22Rv1 (cell line): ENCODE measurements at regions not wholly inside any gene's neighbourhood (a gene's known extent, or its start where the extent isn't known, plus 50 kb on each side); places are given as distances from the start of the nearest gene placed in this dataset.
A peak's percentile ranks its signal among the peaks of the same experiment; 100 is the strongest.
"Not testable (repeated sequence)": the region's sequence is repeated elsewhere in the genome, so short reads cannot be mapped to it uniquely, and the experiment has no call there.

Experiments
- H3K27ac ChIP-seq: fragments of 450-650 bp; 2 replicates; pipeline ENCODE4 v1.5.1; 2017
- ZFX ChIP-seq: fragments of 450-650 bp; IDR thresholded peaks from 2 replicates; pipeline ENCODE4 v1.6.1; 2017; ENCODE audit warnings: antibody characterized with exemption, borderline replicate concordance
- TF ChIP-seq, protein P1 (sequence below): fragments of 450-650 bp; IDR thresholded peaks from 2 replicates; pipeline ENCODE4 v1.5.1; 2017; ENCODE audit warnings: mild to moderate bottlenecking

DNA sequence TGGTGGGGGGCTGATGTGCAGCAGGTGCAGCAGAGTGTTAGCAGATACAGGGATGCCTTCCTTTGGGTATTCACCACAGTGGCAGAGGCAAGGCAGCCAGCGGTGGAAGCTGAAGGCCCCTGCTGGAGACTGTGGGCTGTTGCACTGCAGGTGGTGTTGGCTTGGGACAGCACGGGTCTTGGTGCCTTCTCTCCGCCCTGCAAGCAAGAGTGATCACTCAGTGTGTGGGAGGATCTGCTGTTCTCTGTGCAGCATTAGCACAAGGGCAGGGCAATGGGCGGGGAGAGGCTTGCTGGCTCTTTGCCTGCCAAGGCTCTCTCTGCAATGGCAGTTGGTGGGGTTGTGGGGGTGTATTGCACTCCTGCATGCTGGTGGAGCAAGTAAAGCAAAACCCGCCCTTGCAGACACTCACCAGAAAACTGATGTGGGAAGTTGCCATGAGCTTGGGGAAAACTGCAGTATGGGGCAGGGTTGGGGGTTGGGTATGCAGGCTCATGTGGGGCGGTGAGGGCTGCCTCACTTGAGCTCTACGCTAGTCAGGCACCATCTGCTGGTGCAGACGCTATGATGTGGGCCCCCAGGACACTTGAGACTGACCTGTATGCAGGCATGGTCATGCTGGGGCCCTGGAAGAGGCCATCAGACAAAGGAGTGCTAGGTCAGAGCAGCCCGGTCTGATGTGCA is 820.8 kb upstream of the GRIA3 start:
- peak overlapping the region; percentile 68 for H3K27ac ChIP-seq
- TF ChIP-seq, protein P1, sequence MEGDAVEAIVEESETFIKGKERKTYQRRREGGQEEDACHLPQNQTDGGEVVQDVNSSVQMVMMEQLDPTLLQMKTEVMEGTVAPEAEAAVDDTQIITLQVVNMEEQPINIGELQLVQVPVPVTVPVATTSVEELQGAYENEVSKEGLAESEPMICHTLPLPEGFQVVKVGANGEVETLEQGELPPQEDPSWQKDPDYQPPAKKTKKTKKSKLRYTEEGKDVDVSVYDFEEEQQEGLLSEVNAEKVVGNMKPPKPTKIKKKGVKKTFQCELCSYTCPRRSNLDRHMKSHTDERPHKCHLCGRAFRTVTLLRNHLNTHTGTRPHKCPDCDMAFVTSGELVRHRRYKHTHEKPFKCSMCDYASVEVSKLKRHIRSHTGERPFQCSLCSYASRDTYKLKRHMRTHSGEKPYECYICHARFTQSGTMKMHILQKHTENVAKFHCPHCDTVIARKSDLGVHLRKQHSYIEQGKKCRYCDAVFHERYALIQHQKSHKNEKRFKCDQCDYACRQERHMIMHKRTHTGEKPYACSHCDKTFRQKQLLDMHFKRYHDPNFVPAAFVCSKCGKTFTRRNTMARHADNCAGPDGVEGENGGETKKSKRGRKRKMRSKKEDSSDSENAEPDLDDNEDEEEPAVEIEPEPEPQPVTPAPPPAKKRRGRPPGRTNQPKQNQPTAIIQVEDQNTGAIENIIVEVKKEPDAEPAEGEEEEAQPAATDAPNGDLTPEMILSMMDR = peak; percentile 39
- no peak for TF ChIP-seq ZFX

DNA sequence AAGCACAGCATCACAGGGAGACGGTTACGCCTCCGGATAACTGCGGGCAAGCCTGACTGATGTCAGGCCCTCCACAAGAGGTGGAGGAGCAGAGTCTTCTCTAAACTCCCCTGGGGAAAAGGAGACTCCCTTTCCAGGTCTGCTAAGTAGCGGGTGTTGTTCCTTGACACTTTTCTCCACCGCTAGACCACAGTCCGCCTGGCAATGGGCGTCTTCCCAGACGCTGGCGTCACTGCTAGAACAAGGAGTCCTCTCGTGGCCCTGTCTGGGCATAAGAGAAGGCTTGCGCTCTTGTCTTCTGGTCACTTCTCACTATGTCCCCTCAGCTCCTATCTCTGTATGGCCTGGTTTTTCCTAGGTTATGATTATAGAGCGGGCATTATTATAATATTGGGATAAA is 808.5 kb upstream of the GRIA3 start:
- not testable (repeated sequence) for H3K27ac ChIP-seq

DNA sequence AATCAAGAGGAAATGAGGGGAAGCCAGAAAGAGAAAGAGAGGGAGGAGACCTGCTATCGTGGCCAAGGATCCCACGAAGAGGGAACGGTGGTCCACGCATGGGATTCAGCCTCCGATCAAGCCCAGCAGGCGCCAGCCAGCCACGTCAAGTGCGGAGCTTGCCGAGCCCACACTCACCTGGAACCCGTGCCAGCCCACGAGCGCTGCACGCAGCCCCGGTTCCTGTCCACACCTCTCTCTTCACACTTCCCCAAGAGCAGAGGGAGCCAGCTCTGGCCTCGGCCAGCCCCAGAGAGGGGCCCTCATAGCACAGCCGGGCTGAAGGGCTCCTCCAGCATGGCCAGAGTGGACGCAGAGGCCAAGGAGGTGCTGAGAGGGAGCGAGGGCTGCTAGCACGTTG is 795.1 kb upstream of the GRIA3 start:
- no peak overlapping the region for H3K27ac ChIP-seq
- no peak for TF ChIP-seq ZFX

DNA sequence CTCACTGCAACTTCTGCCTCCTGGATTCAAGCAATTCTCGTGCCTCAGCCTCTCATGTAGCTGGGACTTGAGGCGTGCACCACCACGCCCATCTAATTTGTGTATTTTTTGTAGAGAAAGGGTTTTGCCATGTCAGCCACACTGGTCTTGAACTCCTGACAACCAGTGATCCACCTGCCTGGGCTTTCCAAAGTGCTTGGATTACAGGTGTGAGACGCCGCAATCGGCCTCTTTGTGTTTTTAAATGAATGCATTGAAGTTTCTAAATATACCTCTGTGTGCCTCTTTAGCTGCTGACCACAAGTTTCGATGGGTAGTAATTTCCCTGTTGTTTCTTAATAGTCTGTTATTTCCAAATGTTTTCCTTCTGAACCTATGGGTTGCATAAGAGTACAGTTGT is 765.3 kb upstream of the GRIA3 start:
- TF ChIP-seq, protein P1 = no peak
- no peak for TF ChIP-seq ZFX
- H3K27ac ChIP-seq = no peak overlapping the region

DNA sequence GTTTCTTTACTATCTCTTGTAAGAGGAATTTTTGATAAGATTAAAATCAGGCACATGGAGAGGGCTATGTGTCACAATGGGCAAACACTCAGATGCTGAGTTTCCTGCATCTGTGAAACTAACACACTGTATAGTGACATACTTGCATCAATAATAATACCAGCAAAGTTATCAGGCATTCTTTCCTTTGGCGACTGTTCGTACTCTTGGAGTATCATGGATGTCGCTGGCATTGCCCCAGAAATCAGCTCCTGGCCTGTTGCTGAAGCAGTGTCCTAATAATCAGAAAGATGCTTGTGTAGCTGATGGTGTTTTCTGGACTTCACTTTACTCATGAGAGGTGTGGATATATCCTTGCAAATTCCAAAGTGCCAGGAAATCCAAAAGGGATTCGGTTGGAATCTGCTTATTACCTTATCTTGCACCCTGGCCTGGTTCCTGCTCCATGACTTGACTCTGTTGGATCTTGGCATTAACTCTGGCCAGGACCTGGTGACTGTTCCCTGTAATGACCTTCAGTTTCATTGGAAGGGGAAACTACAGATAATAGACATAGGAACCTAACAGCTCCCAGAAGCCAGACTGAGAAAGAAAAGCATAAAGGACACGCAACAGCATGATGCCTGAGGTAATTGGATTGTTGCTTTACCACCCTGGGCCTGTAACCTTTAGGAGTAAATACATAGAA is 762.5 kb upstream of the GRIA3 start:
- TF ChIP-seq, protein P1 = no peak
- TF ChIP-seq ZFX = no peak
- no peak overlapping the region for H3K27ac ChIP-seq

DNA sequence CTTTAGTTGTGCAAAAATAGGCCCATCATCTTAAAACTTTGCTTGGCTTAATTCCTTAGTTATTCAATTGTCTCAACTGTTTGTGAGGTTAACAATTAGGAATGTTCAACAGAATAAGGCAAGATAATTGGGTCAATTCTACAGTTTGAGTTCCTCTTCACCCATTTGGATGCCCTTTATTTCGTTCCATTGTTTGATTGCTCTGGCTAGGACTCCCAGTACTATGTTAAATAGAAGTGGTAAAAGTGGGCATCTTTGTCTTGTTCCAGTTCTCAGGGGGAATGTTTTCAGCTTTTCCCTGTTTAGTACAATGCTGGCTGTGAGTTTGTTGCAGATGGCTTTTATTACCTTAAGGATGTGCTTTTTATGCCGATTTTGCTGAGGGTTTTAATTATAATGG is 761.5 kb upstream of the GRIA3 start:
- no peak for TF ChIP-seq ZFX
- TF ChIP-seq, protein P1 = no peak
- H3K27ac ChIP-seq = no peak overlapping the region

DNA sequence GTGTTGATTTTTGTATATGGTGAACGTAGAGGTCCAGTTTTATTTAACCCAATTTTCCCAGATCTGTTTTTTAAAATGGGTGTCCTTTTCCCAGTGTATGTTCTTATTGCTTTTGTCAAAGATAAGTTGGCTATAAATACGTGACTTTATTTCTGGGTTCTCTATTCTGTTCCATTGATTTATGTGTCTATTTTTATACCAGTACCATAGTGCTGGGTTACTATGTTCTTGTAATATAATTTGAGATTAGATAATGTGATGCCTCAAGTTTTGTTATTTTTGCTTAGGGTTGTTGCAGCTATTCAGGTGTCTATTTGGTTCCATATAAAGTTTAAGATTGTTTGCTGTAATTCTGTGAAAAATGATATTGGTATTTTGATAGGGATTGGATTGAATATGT is 749.1 kb upstream of the GRIA3 start:
- H3K27ac ChIP-seq = no peak overlapping the region
- TF ChIP-seq, protein P1 = no peak
- no peak for TF ChIP-seq ZFX

DNA sequence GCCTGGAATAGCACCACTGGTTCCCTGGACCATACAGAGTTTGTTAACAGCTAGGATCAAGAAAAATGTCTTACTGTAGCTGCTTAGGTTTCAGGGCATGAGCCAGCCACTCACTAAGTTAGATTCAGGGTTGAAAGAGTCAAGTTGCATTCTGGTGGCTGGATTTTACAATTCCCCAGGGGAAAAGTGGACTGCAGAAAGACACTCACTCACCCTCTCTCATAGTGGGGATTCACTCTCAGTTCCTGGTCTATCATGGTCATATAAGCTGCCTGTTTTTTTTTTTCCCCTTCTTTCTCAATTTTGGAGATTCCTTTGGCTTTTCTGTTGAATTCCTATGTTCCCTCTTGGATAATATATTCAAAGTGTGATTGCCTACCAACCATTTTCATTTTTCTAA is 744.2 kb upstream of the GRIA3 start:
- TF ChIP-seq, protein P1 = no peak
- TF ChIP-seq ZFX = no peak
- H3K27ac ChIP-seq = no peak overlapping the region
